ENCODE measurements at regions not wholly inside any gene's neighbourhood (a gene's known extent, or its start where the extent isn't known, plus 50 kb on each side); places are given as distances from the start of the nearest gene placed in this dataset.

DNA sequence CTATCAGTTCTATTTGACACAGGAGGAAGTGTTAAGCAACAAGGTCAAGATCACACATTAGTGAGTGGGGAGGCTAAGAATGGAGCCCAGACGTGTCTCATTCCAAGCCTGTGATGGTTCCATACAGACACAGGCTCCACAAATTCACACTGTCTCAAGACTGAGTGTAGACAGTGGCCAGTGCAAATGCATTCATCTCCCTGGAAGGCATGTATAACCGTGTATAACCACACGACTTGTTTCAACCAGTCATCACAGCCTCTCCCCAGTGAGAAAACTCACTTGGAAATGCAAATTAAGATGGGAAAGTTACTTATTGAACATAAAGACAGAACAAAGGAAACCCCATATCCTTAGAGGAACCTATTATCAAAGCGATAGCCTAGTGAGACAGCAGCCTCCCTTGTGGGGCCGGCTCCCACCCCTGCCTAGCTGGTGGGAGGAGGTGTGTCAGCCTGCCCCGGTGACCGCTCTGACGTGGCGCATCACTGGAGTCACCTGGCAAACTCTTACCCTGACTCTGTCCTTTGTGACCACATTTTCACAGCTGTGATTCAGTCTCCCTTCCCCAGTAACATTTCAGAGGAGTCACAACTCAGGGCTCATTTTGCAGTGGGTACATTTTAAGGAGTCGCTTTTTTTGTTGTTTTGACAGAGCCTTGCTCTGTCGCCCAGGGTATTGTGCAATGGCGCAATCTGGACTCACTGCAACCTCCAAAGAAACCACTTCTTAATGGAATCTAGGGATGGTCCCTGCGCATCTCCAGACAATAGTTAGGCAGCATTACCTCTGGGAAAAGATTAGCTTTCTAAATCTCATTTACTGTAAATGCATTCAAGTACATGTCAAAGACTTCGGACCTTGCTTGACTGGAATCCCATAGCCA, 126.6 kb upstream of the PARD3 start:
- TF ChIP-seq U2AF2 (IDR thresholded peaks at IDR 0.05; ENCODE audit: low read depth, low read length): no peak
- TF ChIP-seq NCOA2 (CRISPR knock-in tag; IDR thresholded peaks at IDR 0.05): no peak
- no peak for TF ChIP-seq MXI1 (IDR thresholded peaks at IDR 0.05; ENCODE audit: borderline replicate concordance, low read depth, low read length)
- no peak for TF ChIP-seq ZNF34 (CRISPR knock-in tag; IDR thresholded peaks at IDR 0.05; ENCODE audit: borderline replicate concordance)
- TF ChIP-seq ZNF20 (CRISPR knock-in tag; IDR thresholded peaks at IDR 0.05): no peak
- TF ChIP-seq ZNF24 (IDR thresholded peaks at IDR 0.05): no peak
